Natural killer cell treated with Interleukin-12 subunit alpha and Interleukin-12 subunit beta and Interleukin-15 and Interleukin-18, amount 100 ng/mL, for 72 hours (primary cell): ENCODE measurements at regions not wholly inside any gene's neighbourhood (a gene's known extent, or its start where the extent isn't known, plus 50 kb on each side); places are given as distances from the start of the nearest gene placed in this dataset.

Experiments used
- ATAC-seq, 2 donors: fragments of 150-1000 bp; cut with Tn5 transposase in 1 of 2; sonication (Bioruptor Pico), chemical (Tn5 transposase) in 1 of 2; 2 replicates each; pipeline ENCODE4 v1.10.0; 2021
- DNase-seq: peaks from one replicate; pipeline ENCODE4 v3.0.0; 2022; ENCODE audit warnings: low spot score
- H3K27ac Mint-ChIP-seq, 2 donors: 1 replicate in 1 of 2; 2 replicates in 1 of 2; pipeline ENCODE4 v1.8.0; 2022; ENCODE audit warnings: mixed read lengths in 2 of 2, mild to moderate bottlenecking in 1 of 2, moderate library complexity in 1 of 2
- H3K27me3 Mint-ChIP-seq, 2 donors: 1 replicate in 1 of 2; 2 replicates in 1 of 2; pipeline ENCODE4 v1.8.0; 2022; ENCODE audit warnings: mixed read lengths in 2 of 2
- H3K36me3 Mint-ChIP-seq: one replicate; pipeline ENCODE4 v1.8.0; 2022; ENCODE audit warnings: mixed read lengths
- H3K4me1 Mint-ChIP-seq, 2 donors: 1 replicate in 1 of 2; 2 replicates in 1 of 2; pipeline ENCODE4 v1.8.0; 2022; ENCODE audit warnings: low read depth in 2 of 2, mixed read lengths in 2 of 2, mild to moderate bottlenecking in 1 of 2
- H3K4me3 Mint-ChIP-seq: one replicate; pipeline ENCODE4 v1.8.0; 2022; ENCODE audit warnings: mixed read lengths
- H3K9me3 Mint-ChIP-seq: 2 replicates; pipeline ENCODE4 v1.8.0; 2022; ENCODE audit warnings: mixed read lengths

- H3K36me3 Mint-ChIP-seq, result no peaks in the 10 kb centered on the region
- peaks cover 3% of the 10 kb centered on the region for H3K9me3 Mint-ChIP-seq
- no peak overlapping the region for H3K27ac Mint-ChIP-seq
- DNase-seq (no peak), ATAC-seq (no peak)
- H3K4me1 Mint-ChIP-seq, result no peaks in the 10 kb centered on the region
- no peak overlapping the region for H3K4me3 Mint-ChIP-seq
- no peaks in the 10 kb centered on the region for H3K27me3 Mint-ChIP-seq
Observed at GRCh38 chr2:155382776-155383175, 684.3 kb downstream of the KCNJ3 start.

- ATAC-seq (no peak), DNase-seq (no peak)
- Mint-ChIP-seq H3K27me3 (no peaks in the 10 kb centered on the region), H3K36me3 (no peaks in the 10 kb centered on the region), H3K4me3 (no peak overlapping the region), H3K27ac (no peak overlapping the region), H3K9me3 (no peaks in the 10 kb centered on the region), H3K4me1 (no peaks in the 10 kb centered on the region)
Observed at GRCh38 chr2:155381436-155381835, 682.9 kb downstream of the KCNJ3 start.

GRCh38 chr2:155379494-155379893 is 681.0 kb downstream of the KCNJ3 start:
- no peaks in the 10 kb centered on the region for H3K27me3 Mint-ChIP-seq
- H3K4me3 Mint-ChIP-seq, result no peak overlapping the region
- ATAC-seq (no peak), DNase-seq (no peak)
- no peaks in the 10 kb centered on the region for H3K9me3 Mint-ChIP-seq
- H3K27ac Mint-ChIP-seq, result no peak overlapping the region
- no peaks in the 10 kb centered on the region for H3K36me3 Mint-ChIP-seq
- H3K4me1 Mint-ChIP-seq, result no peaks in the 10 kb centered on the region

GRCh38 chr2:155377931-155378444 is 679.5 kb downstream of the KCNJ3 start:
- no peak overlapping the region for H3K4me3 Mint-ChIP-seq
- ATAC-seq (no peak), DNase-seq (no peak)
- H3K27ac Mint-ChIP-seq, result no peak overlapping the region
- H3K36me3 Mint-ChIP-seq, result no peaks in the 10 kb centered on the region
- H3K9me3 Mint-ChIP-seq, result no peaks in the 10 kb centered on the region
- no peaks in the 10 kb centered on the region for H3K27me3 Mint-ChIP-seq
- H3K4me1 Mint-ChIP-seq, result no peaks in the 10 kb centered on the region

- no peaks in the 10 kb centered on the region for H3K27me3 Mint-ChIP-seq
- no peak for ATAC-seq
- H3K4me3 Mint-ChIP-seq, result no peak overlapping the region
Observed at GRCh38 chr2:155377266-155377680, 678.8 kb downstream of the KCNJ3 start.

GRCh38 chr2:155372969-155373368 is 674.5 kb downstream of the KCNJ3 start:
- no peak overlapping the region for H3K4me3 Mint-ChIP-seq
- no peak overlapping the region for H3K27ac Mint-ChIP-seq
- H3K27me3 Mint-ChIP-seq, result no peaks in the 10 kb centered on the region
- ATAC-seq (no peak), DNase-seq (no peak)
- no peaks in the 10 kb centered on the region for H3K4me1 Mint-ChIP-seq
- no peaks in the 10 kb centered on the region for H3K9me3 Mint-ChIP-seq
- no peaks in the 10 kb centered on the region for H3K36me3 Mint-ChIP-seq

More at GRCh38 chr2:155377266-155377680, 678.8 kb downstream of the KCNJ3 start:
- H3K36me3 Mint-ChIP-seq, result no peaks in the 10 kb centered on the region
- DNase-seq, result no peak
- H3K4me1 Mint-ChIP-seq, result no peaks in the 10 kb centered on the region
- no peak overlapping the region for H3K27ac Mint-ChIP-seq
- H3K9me3 Mint-ChIP-seq, result no peaks in the 10 kb centered on the region

GRCh38 chr2:155368934-155369333 is 670.4 kb downstream of the KCNJ3 start:
- no peak for ATAC-seq
- no peak for DNase-seq
- Mint-ChIP-seq H3K4me3 (no peak overlapping the region), H3K27me3 (no peaks in the 10 kb centered on the region), H3K4me1 (no peaks in the 10 kb centered on the region), H3K36me3 (no peaks in the 10 kb centered on the region), H3K9me3 (no peaks in the 10 kb centered on the region), H3K27ac (no peak overlapping the region)

GRCh38 chr2:155364766-155365165 is 666.3 kb downstream of the KCNJ3 start:
- Mint-ChIP-seq H3K4me1 (no peaks in the 10 kb centered on the region), H3K36me3 (no peaks in the 10 kb centered on the region), H3K9me3 (no peaks in the 10 kb centered on the region), H3K27me3 (no peaks in the 10 kb centered on the region), H3K27ac (no peak overlapping the region), H3K4me3 (no peak overlapping the region)
- DNase-seq, result no peak
- no peak for ATAC-seq

- H3K4me3 Mint-ChIP-seq, result no peak overlapping the region
- no peaks in the 10 kb centered on the region for H3K36me3 Mint-ChIP-seq
- H3K27me3 Mint-ChIP-seq, result no peaks in the 10 kb centered on the region
- no peaks in the 10 kb centered on the region for H3K9me3 Mint-ChIP-seq
- no peak for DNase-seq
- H3K27ac Mint-ChIP-seq, result no peak overlapping the region
- H3K4me1 Mint-ChIP-seq, result no peaks in the 10 kb centered on the region
- no peak for ATAC-seq
Observed at GRCh38 chr2:155363349-155363888, 664.9 kb downstream of the KCNJ3 start.

- H3K4me3 Mint-ChIP-seq, result no peak overlapping the region
- no peaks in the 10 kb centered on the region for H3K36me3 Mint-ChIP-seq
- DNase-seq, result no peak
- H3K27ac Mint-ChIP-seq, result no peak overlapping the region
- no peak for ATAC-seq
- no peaks in the 10 kb centered on the region for H3K4me1 Mint-ChIP-seq
- H3K9me3 Mint-ChIP-seq, result peaks cover 3% of the 10 kb centered on the region
- no peaks in the 10 kb centered on the region for H3K27me3 Mint-ChIP-seq
Observed at GRCh38 chr2:155357172-155357571, 658.7 kb downstream of the KCNJ3 start.

- Mint-ChIP-seq H3K36me3 (no peaks in the 10 kb centered on the region), H3K4me3 (no peak overlapping the region), H3K27me3 (no peaks in the 10 kb centered on the region), H3K4me1 (no peaks in the 10 kb centered on the region), H3K9me3 (peaks cover 3% of the 10 kb centered on the region), H3K27ac (no peak overlapping the region)
- DNase-seq, result no peak
- no peak for ATAC-seq
Observed at GRCh38 chr2:155356250-155356649, 657.8 kb downstream of the KCNJ3 start.

- Mint-ChIP-seq H3K4me3 (no peak overlapping the region), H3K27me3 (no peaks in the 10 kb centered on the region), H3K27ac (no peak overlapping the region), H3K36me3 (no peaks in the 10 kb centered on the region), H3K9me3 (peaks cover 19% of the 10 kb centered on the region), H3K4me1 (no peaks in the 10 kb centered on the region)
- DNase-seq (no peak), ATAC-seq (no peak)
Observed at GRCh38 chr2:155350783-155351580, 652.5 kb downstream of the KCNJ3 start.

GRCh38 chr2:155332016-155332415 is 633.5 kb downstream of the KCNJ3 start:
- ATAC-seq, result no peak
- Mint-ChIP-seq H3K4me3 (no peak overlapping the region), H3K27me3 (no peaks in the 10 kb centered on the region), H3K36me3 (no peaks in the 10 kb centered on the region), H3K9me3 (peaks cover 11% of the 10 kb centered on the region), H3K4me1 (no peaks in the 10 kb centered on the region), H3K27ac (no peak overlapping the region)
- DNase-seq, result no peak

- Mint-ChIP-seq H3K9me3 (peaks cover 3% of the 10 kb centered on the region), H3K27me3 (no peaks in the 10 kb centered on the region), H3K4me1 (no peaks in the 10 kb centered on the region), H3K36me3 (no peaks in the 10 kb centered on the region), H3K4me3 (no peak overlapping the region), H3K27ac (no peak overlapping the region)
- no peak for DNase-seq
- no peak for ATAC-seq
Observed at GRCh38 chr2:155320236-155320635, 621.7 kb downstream of the KCNJ3 start.
